22Rv1 (cell line): ENCODE measurements at regions not wholly inside any gene's neighbourhood (a gene's known extent, or its start where the extent isn't known, plus 50 kb on each side); places are given as distances from the start of the nearest gene placed in this dataset.
"Not testable (repeated sequence)": the region's sequence is repeated elsewhere in the genome, so short reads cannot be mapped to it uniquely, and the experiment has no call there.

Source experiments
- CTCF ChIP-seq: fragments of 450-650 bp; IDR thresholded peaks from 2 replicates; pipeline ENCODE4 v1.5.1; 2017; ENCODE audit warnings: mild to moderate bottlenecking
- ZFX ChIP-seq: fragments of 450-650 bp; IDR thresholded peaks from 2 replicates; pipeline ENCODE4 v1.6.1; 2017; ENCODE audit warnings: antibody characterized with exemption, borderline replicate concordance

DNA sequence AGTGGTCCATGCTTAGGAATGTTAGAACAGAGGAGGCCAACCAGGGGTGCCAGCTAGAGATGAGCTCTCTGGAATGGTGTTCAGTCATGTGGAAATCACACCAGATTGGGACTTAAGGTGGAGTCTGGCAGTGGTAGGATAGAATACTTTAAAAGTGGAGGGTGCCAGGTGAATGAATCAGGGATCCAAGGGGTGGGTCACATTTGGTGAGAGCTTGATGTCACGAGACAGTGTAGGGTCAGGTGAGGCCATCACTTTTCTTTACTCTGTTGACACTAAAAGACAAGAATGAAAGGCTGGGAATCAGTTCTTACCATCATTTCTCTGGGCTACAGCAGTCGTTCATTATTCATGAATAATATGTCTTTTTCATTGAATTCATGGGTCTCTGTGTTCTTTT is 73.8 kb upstream of the FAM153A start:
- TF ChIP-seq CTCF, ZFX: not testable (repeated sequence)
